GM23338 (cell line): ENCODE measurements at regions not wholly inside any gene's neighbourhood (a gene's known extent, or its start where the extent isn't known, plus 50 kb on each side); places are given as distances from the start of the nearest gene placed in this dataset.

Experiments used
- ATAC-seq: fragments of 200-7000 bp; cut with Tn5 transposase; 3 replicates; pipeline ENCODE4 v1.9.1; 2020
- DNase-seq: peaks from one replicate; pipeline ENCODE4 v3.0.0-alpha.2; 2015; ENCODE audit warnings: low spot score
- H2AFZ ChIP-seq: fragments of 200-600 bp; sonication (generic); 2 replicates; pipeline ENCODE4 v1.8.0; 2016; ENCODE audit warnings: antibody characterized with exemption, mild to moderate bottlenecking, moderate library complexity
- H3F3A ChIP-seq: fragments of 200-600 bp; sonication (generic); replicated peaks from 2 replicates; pipeline ENCODE4 v1.8.0; 2017; ENCODE audit warnings: antibody characterized with exemption, mixed run types, low read depth
- H3K27ac ChIP-seq: fragments of 200-600 bp; sonication (generic); 2 replicates; pipeline ENCODE4 v1.6.1; 2016; ENCODE audit warnings: low read depth
- H3K27me3 ChIP-seq: fragments of 200-600 bp; sonication (generic); 2 replicates; pipeline ENCODE4 v1.8.0; 2016; ENCODE audit warnings: mild to moderate bottlenecking, mixed run types, moderate library complexity; ENCODE audit not compliant: insufficient read depth
- H3K36me3 ChIP-seq: fragments of 200-600 bp; sonication (generic); 2 replicates; pipeline ENCODE4 v1.8.0; 2016; ENCODE audit warnings: mild to moderate bottlenecking; ENCODE audit not compliant: insufficient read depth
- H3K4me1 ChIP-seq: fragments of 200-600 bp; sonication (generic); 2 replicates; pipeline ENCODE4 v1.8.0; 2016; ENCODE audit warnings: mild to moderate bottlenecking, moderate library complexity; ENCODE audit not compliant: insufficient read depth
- H3K4me2 ChIP-seq: fragments of 200-600 bp; sonication (generic); 2 replicates; pipeline ENCODE4 v1.7.1; 2017; ENCODE audit warnings: mixed run types
- H3K4me3 ChIP-seq: fragments of 200-600 bp; sonication (generic); 2 replicates; pipeline ENCODE4 v1.6.1; 2016; ENCODE audit warnings: mixed run types
- H3K79me2 ChIP-seq: fragments of 200-600 bp; sonication (generic); replicated peaks from 2 replicates; pipeline ENCODE4 v1.8.0; 2017; ENCODE audit warnings: mild to moderate bottlenecking; ENCODE audit not compliant: insufficient read depth
- H3K9me2 ChIP-seq: fragments of 200-600 bp; sonication (generic); 2 replicates; pipeline ENCODE4 v1.8.0; 2017; ENCODE audit not compliant: insufficient read depth
- H4K20me1 ChIP-seq: fragments of 200-600 bp; sonication (generic); replicated peaks from 2 replicates; pipeline ENCODE4 v1.8.0; 2017; ENCODE audit warnings: mild to moderate bottlenecking; ENCODE audit not compliant: insufficient read depth
- H3K27ac Mint-ChIP-seq: 2 replicates; pipeline ENCODE4 v1.8.0; 2020; ENCODE audit warnings: inconsistent platforms, mild to moderate bottlenecking, moderate library complexity, mixed read lengths
- H3K27me3 Mint-ChIP-seq: 3 replicates; pipeline ENCODE4 v1.8.0; 2022; ENCODE audit warnings: low read depth, mild to moderate bottlenecking, moderate library complexity, mixed read lengths, inconsistent platforms; ENCODE audit not compliant: insufficient read depth, poor library complexity
- H3K36me3 Mint-ChIP-seq: 3 replicates; pipeline ENCODE4 v1.8.0; 2021; ENCODE audit warnings: low read depth, mild to moderate bottlenecking, inconsistent platforms, moderate library complexity, mixed read lengths
- H3K4me1 Mint-ChIP-seq: 3 replicates; pipeline ENCODE4 v1.8.0; 2020; ENCODE audit warnings: mild to moderate bottlenecking, inconsistent platforms, mixed read lengths
- H3K4me3 Mint-ChIP-seq: 3 replicates; pipeline ENCODE4 v1.8.0; 2021; ENCODE audit warnings: moderate library complexity, mild to moderate bottlenecking, inconsistent platforms, mixed read lengths
- H3K9me3 Mint-ChIP-seq: 3 replicates; pipeline ENCODE4 v1.8.0; 2020; ENCODE audit warnings: moderate library complexity, mild to moderate bottlenecking, inconsistent platforms, mixed read lengths
- CREB1 ChIP-seq: fragments of 250-450 bp; sonication (Bioruptor Pico); IDR thresholded peaks from 2 replicates; pipeline ENCODE4 v1.5.0; 2020; ENCODE audit warnings: low read depth, mild to moderate bottlenecking, moderate library complexity
- ETS1 ChIP-seq: IDR thresholded peaks from 2 replicates; pipeline ENCODE4 v1.6.1; 2016; ENCODE audit warnings: antibody characterized with exemption
- EZH2phosphoT487 ChIP-seq: fragments of 200-600 bp; sonication (generic); IDR thresholded peaks from one replicate; pipeline ENCODE4 v1.8.1; 2018; ENCODE audit warnings: antibody characterized with exemption; ENCODE audit not compliant: unreplicated experiment
- JUNB ChIP-seq: IDR thresholded peaks from one replicate; pipeline ENCODE4 v1.6.1; 2016; ENCODE audit warnings: antibody characterized with exemption; ENCODE audit not compliant: unreplicated experiment
- NANOG ChIP-seq: IDR thresholded peaks from 2 replicates; pipeline ENCODE4 v1.6.1; 2016; ENCODE audit warnings: antibody characterized with exemption, borderline replicate concordance
- STAT1 ChIP-seq: IDR thresholded peaks from one replicate; pipeline ENCODE4 v1.6.1; 2016; ENCODE audit warnings: antibody characterized with exemption; ENCODE audit not compliant: unreplicated experiment
- ZNF114 ChIP-seq: fragments of 250-450 bp; sonication (Bioruptor Pico); IDR thresholded peaks from 2 replicates; pipeline ENCODE4 v1.5.0; 2020; ENCODE audit warnings: mild to moderate bottlenecking, moderate library complexity
- ZNF331 ChIP-seq: fragments of 250-450 bp; sonication (Bioruptor Pico); IDR thresholded peaks from 2 replicates; pipeline ENCODE4 v1.5.0; 2020; ENCODE audit warnings: low read depth, mild to moderate bottlenecking, moderate library complexity
- TF ChIP-seq, protein P1 (sequence below): fragments of 250-450 bp; sonication (Bioruptor Pico); IDR thresholded peaks from 2 replicates; pipeline ENCODE4 v1.5.0; 2020; ENCODE audit warnings: mild to moderate bottlenecking, moderate library complexity
- TF ChIP-seq, protein P2 (sequence below): IDR thresholded peaks from one replicate; pipeline ENCODE4 v1.6.1; 2018; ENCODE audit warnings: antibody characterized with exemption; ENCODE audit not compliant: unreplicated experiment

- H3K4me3 ChIP-seq: no peak overlapping the region
- Mint-ChIP-seq H3K9me3 (peaks cover 2% of the 10 kb centered on the region; the same call in 1 of the 3 replicates), H3K4me1 (no peaks in the 10 kb centered on the region), H3K36me3 (no peaks in the 10 kb centered on the region), H3K27ac (no peak overlapping the region), H3K27me3 (peaks cover 73% of the 10 kb centered on the region), H3K4me3 (no peak overlapping the region)
- H4K20me1 ChIP-seq: peaks cover 6% of the 10 kb centered on the region; the same call in 1 of the 2 replicates
- H3K9me2 ChIP-seq: no peaks in the 10 kb centered on the region
- H3K36me3 ChIP-seq: no peaks in the 10 kb centered on the region
- peaks cover 100% of the 10 kb centered on the region for H3K27me3 ChIP-seq
- no peak overlapping the region for H3K27ac ChIP-seq
- no peak overlapping the region for H2AFZ ChIP-seq
- no peaks in the 10 kb centered on the region for H3F3A ChIP-seq
- no peak for DNase-seq
- no peak for TF ChIP-seq STAT1
- ATAC-seq: no peak
- H3K79me2 ChIP-seq: no peaks in the 10 kb centered on the region
- H3K4me2 ChIP-seq: no peak overlapping the region
- no peaks in the 10 kb centered on the region for H3K4me1 ChIP-seq
Measured at GRCh38 chr22:22047266-22047665, 64.7 kb upstream of the TOP3B start.

- Mint-ChIP-seq H3K36me3 (no peaks in the 10 kb centered on the region), H3K9me3 (no peaks in the 10 kb centered on the region), H3K27ac (no peak overlapping the region), H3K4me3 (no peak overlapping the region), H3K27me3 (peaks cover 71% of the 10 kb centered on the region), H3K4me1 (no peaks in the 10 kb centered on the region)
- H3K27ac ChIP-seq: no peak overlapping the region
- no peak overlapping the region for H3K4me2 ChIP-seq
- H2AFZ ChIP-seq: no peak overlapping the region
- H3K4me3 ChIP-seq: no peak overlapping the region
- peaks cover 100% of the 10 kb centered on the region for H3K27me3 ChIP-seq
- no peaks in the 10 kb centered on the region for H3K9me2 ChIP-seq
- no peaks in the 10 kb centered on the region for H3K4me1 ChIP-seq
- H4K20me1 ChIP-seq: peaks cover 3% of the 10 kb centered on the region; the same call in 1 of the 2 replicates
- H3K79me2 ChIP-seq: no peaks in the 10 kb centered on the region
- no peaks in the 10 kb centered on the region for H3F3A ChIP-seq
- DNase-seq (no peak), ATAC-seq (no peak; the same call in 2 of the 3 replicates)
- no peaks in the 10 kb centered on the region for H3K36me3 ChIP-seq
- no peak for TF ChIP-seq ZNF331 (CRISPR knock-in tag)
- no peak for TF ChIP-seq ZNF114
- TF ChIP-seq CREB1 (CRISPR knock-in tag): no peak
- TF ChIP-seq NANOG: no peak
- TF ChIP-seq, protein P1, sequence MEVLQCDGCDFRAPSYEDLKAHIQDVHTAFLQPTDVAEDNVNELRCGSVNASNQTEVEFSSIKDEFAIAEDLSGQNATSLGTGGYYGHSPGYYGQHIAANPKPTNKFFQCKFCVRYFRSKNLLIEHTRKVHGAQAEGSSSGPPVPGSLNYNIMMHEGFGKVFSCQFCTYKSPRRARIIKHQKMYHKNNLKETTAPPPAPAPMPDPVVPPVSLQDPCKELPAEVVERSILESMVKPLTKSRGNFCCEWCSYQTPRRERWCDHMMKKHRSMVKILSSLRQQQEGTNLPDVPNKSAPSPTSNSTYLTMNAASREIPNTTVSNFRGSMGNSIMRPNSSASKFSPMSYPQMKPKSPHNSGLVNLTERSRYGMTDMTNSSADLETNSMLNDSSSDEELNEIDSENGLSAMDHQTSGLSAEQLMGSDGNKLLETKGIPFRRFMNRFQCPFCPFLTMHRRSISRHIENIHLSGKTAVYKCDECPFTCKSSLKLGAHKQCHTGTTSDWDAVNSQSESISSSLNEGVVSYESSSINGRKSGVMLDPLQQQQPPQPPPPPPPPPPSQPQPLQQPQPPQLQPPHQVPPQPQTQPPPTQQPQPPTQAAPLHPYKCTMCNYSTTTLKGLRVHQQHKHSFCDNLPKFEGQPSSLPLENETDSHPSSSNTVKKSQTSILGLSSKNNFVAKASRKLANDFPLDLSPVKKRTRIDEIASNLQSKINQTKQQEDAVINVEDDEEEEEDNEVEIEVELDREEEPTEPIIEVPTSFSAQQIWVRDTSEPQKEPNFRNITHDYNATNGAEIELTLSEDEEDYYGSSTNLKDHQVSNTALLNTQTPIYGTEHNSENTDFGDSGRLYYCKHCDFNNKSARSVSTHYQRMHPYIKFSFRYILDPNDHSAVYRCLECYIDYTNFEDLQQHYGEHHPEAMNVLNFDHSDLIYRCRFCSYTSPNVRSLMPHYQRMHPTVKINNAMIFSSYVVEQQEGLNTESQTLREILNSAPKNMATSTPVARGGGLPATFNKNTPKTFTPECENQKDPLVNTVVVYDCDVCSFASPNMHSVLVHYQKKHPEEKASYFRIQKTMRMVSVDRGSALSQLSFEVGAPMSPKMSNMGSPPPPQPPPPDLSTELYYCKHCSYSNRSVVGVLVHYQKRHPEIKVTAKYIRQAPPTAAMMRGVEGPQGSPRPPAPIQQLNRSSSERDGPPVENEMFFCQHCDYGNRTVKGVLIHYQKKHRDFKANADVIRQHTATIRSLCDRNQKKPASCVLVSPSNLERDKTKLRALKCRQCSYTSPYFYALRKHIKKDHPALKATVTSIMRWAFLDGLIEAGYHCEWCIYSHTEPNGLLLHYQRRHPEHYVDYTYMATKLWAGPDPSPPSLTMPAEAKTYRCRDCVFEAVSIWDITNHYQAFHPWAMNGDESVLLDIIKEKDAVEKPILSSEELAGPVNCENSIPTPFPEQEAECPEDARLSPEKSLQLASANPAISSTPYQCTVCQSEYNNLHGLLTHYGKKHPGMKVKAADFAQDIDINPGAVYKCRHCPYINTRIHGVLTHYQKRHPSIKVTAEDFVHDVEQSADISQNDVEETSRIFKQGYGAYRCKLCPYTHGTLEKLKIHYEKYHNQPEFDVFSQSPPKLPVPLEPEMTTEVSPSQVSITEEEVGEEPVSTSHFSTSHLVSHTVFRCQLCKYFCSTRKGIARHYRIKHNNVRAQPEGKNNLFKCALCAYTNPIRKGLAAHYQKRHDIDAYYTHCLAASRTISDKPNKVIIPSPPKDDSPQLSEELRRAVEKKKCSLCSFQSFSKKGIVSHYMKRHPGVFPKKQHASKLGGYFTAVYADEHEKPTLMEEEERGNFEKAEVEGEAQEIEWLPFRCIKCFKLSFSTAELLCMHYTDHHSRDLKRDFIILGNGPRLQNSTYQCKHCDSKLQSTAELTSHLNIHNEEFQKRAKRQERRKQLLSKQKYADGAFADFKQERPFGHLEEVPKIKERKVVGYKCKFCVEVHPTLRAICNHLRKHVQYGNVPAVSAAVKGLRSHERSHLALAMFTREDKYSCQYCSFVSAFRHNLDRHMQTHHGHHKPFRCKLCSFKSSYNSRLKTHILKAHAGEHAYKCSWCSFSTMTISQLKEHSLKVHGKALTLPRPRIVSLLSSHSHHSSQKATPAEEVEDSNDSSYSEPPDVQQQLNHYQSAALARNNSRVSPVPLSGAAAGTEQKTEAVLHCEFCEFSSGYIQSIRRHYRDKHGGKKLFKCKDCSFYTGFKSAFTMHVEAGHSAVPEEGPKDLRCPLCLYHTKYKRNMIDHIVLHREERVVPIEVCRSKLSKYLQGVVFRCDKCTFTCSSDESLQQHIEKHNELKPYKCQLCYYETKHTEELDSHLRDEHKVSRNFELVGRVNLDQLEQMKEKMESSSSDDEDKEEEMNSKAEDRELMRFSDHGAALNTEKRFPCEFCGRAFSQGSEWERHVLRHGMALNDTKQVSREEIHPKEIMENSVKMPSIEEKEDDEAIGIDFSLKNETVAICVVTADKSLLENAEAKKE: no peak
- TF ChIP-seq, protein P2, sequence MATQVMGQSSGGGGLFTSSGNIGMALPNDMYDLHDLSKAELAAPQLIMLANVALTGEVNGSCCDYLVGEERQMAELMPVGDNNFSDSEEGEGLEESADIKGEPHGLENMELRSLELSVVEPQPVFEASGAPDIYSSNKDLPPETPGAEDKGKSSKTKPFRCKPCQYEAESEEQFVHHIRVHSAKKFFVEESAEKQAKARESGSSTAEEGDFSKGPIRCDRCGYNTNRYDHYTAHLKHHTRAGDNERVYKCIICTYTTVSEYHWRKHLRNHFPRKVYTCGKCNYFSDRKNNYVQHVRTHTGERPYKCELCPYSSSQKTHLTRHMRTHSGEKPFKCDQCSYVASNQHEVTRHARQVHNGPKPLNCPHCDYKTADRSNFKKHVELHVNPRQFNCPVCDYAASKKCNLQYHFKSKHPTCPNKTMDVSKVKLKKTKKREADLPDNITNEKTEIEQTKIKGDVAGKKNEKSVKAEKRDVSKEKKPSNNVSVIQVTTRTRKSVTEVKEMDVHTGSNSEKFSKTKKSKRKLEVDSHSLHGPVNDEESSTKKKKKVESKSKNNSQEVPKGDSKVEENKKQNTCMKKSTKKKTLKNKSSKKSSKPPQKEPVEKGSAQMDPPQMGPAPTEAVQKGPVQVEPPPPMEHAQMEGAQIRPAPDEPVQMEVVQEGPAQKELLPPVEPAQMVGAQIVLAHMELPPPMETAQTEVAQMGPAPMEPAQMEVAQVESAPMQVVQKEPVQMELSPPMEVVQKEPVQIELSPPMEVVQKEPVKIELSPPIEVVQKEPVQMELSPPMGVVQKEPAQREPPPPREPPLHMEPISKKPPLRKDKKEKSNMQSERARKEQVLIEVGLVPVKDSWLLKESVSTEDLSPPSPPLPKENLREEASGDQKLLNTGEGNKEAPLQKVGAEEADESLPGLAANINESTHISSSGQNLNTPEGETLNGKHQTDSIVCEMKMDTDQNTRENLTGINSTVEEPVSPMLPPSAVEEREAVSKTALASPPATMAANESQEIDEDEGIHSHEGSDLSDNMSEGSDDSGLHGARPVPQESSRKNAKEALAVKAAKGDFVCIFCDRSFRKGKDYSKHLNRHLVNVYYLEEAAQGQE: no peak
- TF ChIP-seq EZH2phosphoT487: no peak
- no peak for TF ChIP-seq JUNB
- TF ChIP-seq ETS1: no peak
Measured at GRCh38 chr22:22046370-22046769, 63.8 kb upstream of the TOP3B start.
